Heart left ventricle (tissue), 16 donors: ENCODE measurements at regions not wholly inside any gene's neighbourhood (a gene's known extent, or its start where the extent isn't known, plus 50 kb on each side); places are given as distances from the start of the nearest gene placed in this dataset.

Source experiments
- ATAC-seq, 4 donors: fragments of 200-7000 bp; cut with Tn5 transposase; one replicate each; pipeline ENCODE4 v1.9.1; 2020 to 2022; ENCODE audit warnings: moderate library complexity in 4 of 4, mild to moderate bottlenecking in 3 of 4, moderate number of reproducible peaks in 1 of 4
- DNase-seq, 5 donors: peaks; one replicate each; pipeline ENCODE4 v3.0.0-alpha.2; 2020
- H3K27ac ChIP-seq, 12 donors: fragments of 200-600 bp; sonication (generic) in 4 of 12; one replicate each; pipeline versions ENCODE4 v1.5.0 to v1.8.0; 2016 to 2022; ENCODE audit warnings: mild to moderate bottlenecking in 2 of 12
- H3K27me3 ChIP-seq, 9 donors: fragments of 200-600 bp; sonication (generic) in 2 of 9; one replicate each; pipeline versions ENCODE4 v1.5.1 to v1.8.0; 2016 to 2022; ENCODE audit warnings: mild to moderate bottlenecking in 3 of 9
- H3K36me3 ChIP-seq, 9 donors: fragments of 200-600 bp; sonication (generic) in 2 of 9; one replicate each; pipeline versions ENCODE4 v1.5.0 to v1.8.0; 2018 to 2022; ENCODE audit warnings: mild to moderate bottlenecking in 2 of 9
- H3K4me1 ChIP-seq, 12 donors: fragments of 200-600 bp; sonication (generic) in 4 of 12; one replicate each; pipeline versions ENCODE4 v1.5.0 to v1.8.0; 2016 to 2022; ENCODE audit warnings: mild to moderate bottlenecking in 3 of 12
- H3K4me3 ChIP-seq, 12 donors: fragments of 200-600 bp; sonication (generic) in 4 of 12; one replicate each; pipeline versions ENCODE4 v1.5.0 to v1.8.0; 2017 to 2022; ENCODE audit warnings: mild to moderate bottlenecking in 9 of 12, moderate library complexity in 4 of 12
- H3K9me3 ChIP-seq, 12 donors: fragments of 200-600 bp; sonication (generic) in 4 of 12; one replicate each; pipeline versions ENCODE4 v1.5.0 to v1.8.0; 2016 to 2022; ENCODE audit warnings: mild to moderate bottlenecking in 1 of 12
- POLR2A ChIP-seq, 2 donors: fragments of 450-650 bp; IDR thresholded peaks; one replicate each; pipeline ENCODE4 v1.6.1; 2017; ENCODE audit warnings: antibody characterized with exemption in 2 of 2, mild to moderate bottlenecking in 2 of 2, moderate library complexity in 2 of 2
- WGBS, 4 donors: extraction: QIAGEN DNeasy Blood & Tissue Kit in 2 of 4; methylation state at CpG; one replicate each; pipeline versions ENCODE4 v1.1.5 to v1.1.7; 2013 to 2018; 5-methylcytosine and 5-hydroxymethylcytosine counted together
- intact Hi-C, 10 donors: fragments of 100-400 bp; cut with DNase I; formaldehyde crosslinking; loops; one replicate each; pipeline versions ENCODE4 v1.11.1 to v1.14.2; 2022
- TF ChIP-seq, protein P1 (sequence below), 12 donors: fragments of 200-600 bp; sonication (generic) in 4 of 12; IDR thresholded peaks; one replicate each; pipeline versions ENCODE4 v1.5.0 to v1.8.0; 2018 to 2022; ENCODE audit warnings: antibody characterized with exemption in 12 of 12, mild to moderate bottlenecking in 5 of 12
- donor health status: ischemic (EF 13 %, LVEDD 7.1; RV severe dilation, severe dysfunction).
- donor health status: healthy with polysubstance abuse.
- donor health status: DM: no; HTN: yes; CAD: no.
- donor health status: DM: no; HTN: no; CAD: no.
- donor health status: ischemic (EF 25% LVEDD 6.9; RV normal size, moderate dysfunction).
- donor health status: ischemic (EF 25% LVEDD 5.7; RV mildly dilated, moderate dysfunction).
- donor health status: healthy.
- donor health status: DM: yes; HTN: yes; CAD: no.
- donor health status: ischemic (EF 35%, LVEDD 5.7; RV mildly dilated, moderate dysfunction).
- donor health status: nonischemic (EF 11% LVEDD 7.7; RV severe dilation, severe dysfunction).
- donor health status: DM: yes; HTN: yes; CAD: no.
- donor health status: PGD.
- donor health status: ischemic (EF 29% LVEDD 5.4; RV normal size, mild dysfunction).
- donor health status: nonischemic (EF 23%, LVEDD 6.1; RV moderate dilation, normal function).

DNA sequence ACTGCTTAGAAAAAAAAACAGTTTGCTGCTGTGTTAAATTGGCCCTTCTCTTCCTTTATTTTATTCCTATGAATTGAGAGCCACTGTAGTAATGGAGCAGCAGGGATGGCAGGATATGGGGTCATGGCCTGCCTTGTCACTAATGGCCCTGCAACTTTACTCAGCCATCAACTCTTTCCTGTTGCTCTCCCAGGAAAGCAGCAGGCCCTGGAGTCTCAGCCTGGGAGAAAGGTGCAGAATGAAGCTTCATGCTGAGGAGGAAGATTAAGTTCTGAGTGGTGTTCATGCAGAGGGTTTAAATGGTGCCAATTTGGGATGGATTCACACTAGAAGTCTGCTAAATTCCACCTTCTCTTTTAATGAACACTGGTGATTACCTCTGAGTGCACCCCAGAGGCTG is 285.6 kb downstream of the GPAT3 start:
- DNase-seq (no peak), ATAC-seq (no peak)
- H3K27me3 ChIP-seq = no peaks in the 10 kb centered on the region
- H3K36me3 ChIP-seq = no peaks in the 10 kb centered on the region
- no peak overlapping the region for H3K4me3 ChIP-seq
- no peak overlapping the region for H3K27ac ChIP-seq
- H3K9me3 ChIP-seq = peaks cover 0 to 32% (median 17%) of the 10 kb centered on the region in 12 donors
- H3K4me1 ChIP-seq = no peaks in the 10 kb centered on the region
- TF ChIP-seq, protein P1, sequence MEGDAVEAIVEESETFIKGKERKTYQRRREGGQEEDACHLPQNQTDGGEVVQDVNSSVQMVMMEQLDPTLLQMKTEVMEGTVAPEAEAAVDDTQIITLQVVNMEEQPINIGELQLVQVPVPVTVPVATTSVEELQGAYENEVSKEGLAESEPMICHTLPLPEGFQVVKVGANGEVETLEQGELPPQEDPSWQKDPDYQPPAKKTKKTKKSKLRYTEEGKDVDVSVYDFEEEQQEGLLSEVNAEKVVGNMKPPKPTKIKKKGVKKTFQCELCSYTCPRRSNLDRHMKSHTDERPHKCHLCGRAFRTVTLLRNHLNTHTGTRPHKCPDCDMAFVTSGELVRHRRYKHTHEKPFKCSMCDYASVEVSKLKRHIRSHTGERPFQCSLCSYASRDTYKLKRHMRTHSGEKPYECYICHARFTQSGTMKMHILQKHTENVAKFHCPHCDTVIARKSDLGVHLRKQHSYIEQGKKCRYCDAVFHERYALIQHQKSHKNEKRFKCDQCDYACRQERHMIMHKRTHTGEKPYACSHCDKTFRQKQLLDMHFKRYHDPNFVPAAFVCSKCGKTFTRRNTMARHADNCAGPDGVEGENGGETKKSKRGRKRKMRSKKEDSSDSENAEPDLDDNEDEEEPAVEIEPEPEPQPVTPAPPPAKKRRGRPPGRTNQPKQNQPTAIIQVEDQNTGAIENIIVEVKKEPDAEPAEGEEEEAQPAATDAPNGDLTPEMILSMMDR (IDR thresholded peaks at IDR 0.05) = no peak
- no peak for TF ChIP-seq POLR2A (IDR thresholded peaks at IDR 0.05)
- intact Hi-C loops = no loop called here

DNA sequence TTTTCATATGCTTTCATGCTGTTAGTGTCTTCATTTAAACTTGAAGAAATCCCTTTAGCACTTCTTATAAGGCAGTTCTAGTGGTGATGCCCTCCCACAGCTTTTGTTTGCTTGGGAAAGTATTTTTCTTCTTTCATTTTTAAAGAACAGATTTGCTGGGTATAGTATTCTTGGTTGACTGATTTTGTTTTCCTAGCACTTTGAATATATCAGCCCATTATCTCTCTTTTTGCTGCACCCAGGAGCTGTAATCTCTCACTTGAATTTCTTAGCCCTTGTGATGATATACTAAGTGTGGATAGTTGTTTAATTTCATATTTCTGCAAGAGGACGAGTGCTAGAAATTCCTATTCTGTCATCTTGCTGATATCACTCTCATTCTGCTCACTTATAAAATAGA is 283.7 kb downstream of the GPAT3 start:
- ATAC-seq (no peak), DNase-seq (no peak)
- Histone ChIP-seq H3K9me3 (peaks cover 0 to 32% (median 17%) of the 10 kb centered on the region in 12 donors), H3K27ac (no peak overlapping the region), H3K4me1 (no peaks in the 10 kb centered on the region), H3K27me3 (no peaks in the 10 kb centered on the region), H3K36me3 (no peaks in the 10 kb centered on the region), H3K4me3 (no peak overlapping the region)
- intact Hi-C loops = no loop called here
- TF ChIP-seq, protein P1 (IDR thresholded peaks at IDR 0.05) = no peak
- TF ChIP-seq POLR2A (IDR thresholded peaks at IDR 0.05) = no peak
- WGBS, 4 donors = 65 to 81% (median 76%) methylated on average over 1 of the region's 1 CpG

- TF ChIP-seq, protein P1 (IDR thresholded peaks at IDR 0.05) = no peak
- no peak for TF ChIP-seq POLR2A (IDR thresholded peaks at IDR 0.05)
- intact Hi-C loops = no loop called here
- 81 to 90% (median 85%) methylated on average over 1 of the region's 1 CpG for WGBS, 4 donors
- no peak for DNase-seq
- H3K27ac ChIP-seq = no peak overlapping the region
- no peak for ATAC-seq
- no peak overlapping the region for H3K4me3 ChIP-seq
- no peaks in the 10 kb centered on the region for H3K9me3 ChIP-seq
- H3K36me3 ChIP-seq = no peaks in the 10 kb centered on the region
- peaks cover 0 to 4% (median 0%) of the 10 kb centered on the region in 9 donors for H3K27me3 ChIP-seq
- no peaks in the 10 kb centered on the region for H3K4me1 ChIP-seq
Measured at GRCh38 chr4:83810428-83810827, 274.5 kb downstream of the GPAT3 start.

DNA sequence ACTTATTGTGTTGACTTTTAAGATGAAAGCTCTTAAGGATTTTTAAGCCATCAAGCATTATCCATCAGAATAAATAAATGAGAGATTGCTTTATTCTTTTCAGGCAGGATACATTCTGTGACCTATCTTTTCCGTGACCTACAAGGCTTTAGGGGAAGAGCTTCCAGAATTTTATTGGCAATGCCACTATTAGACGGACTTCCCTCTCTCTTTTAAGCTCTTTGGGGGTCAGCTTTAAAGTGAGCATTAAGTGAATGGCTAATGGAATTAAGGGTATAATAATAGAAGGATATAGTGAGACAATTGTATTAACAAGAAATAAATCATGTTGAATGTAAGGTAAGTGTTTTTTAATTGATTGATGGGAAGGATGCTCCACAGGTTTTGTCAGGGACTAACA is 273.7 kb downstream of the GPAT3 start:
- H3K9me3 ChIP-seq = no peaks in the 10 kb centered on the region
- peaks cover 0 to 4% (median 0%) of the 10 kb centered on the region in 9 donors for H3K27me3 ChIP-seq
- TF ChIP-seq, protein P1 (IDR thresholded peaks at IDR 0.05) = no peak
- TF ChIP-seq POLR2A (IDR thresholded peaks at IDR 0.05) = no peak
- no peak for DNase-seq
- ATAC-seq = no peak
- no peak overlapping the region for H3K27ac ChIP-seq
- 74 to 80% (median 77%) methylated on average over 2 of the region's 2 CpGs for WGBS, 4 donors
- intact Hi-C loops = no loop called here
- no peaks in the 10 kb centered on the region for H3K4me1 ChIP-seq
- H3K36me3 ChIP-seq = no peaks in the 10 kb centered on the region
- no peak overlapping the region for H3K4me3 ChIP-seq
